Femur (tissue), 1 donor: ENCODE measurements at regions not wholly inside any gene's neighbourhood (a gene's known extent, or its start where the extent isn't known, plus 50 kb on each side); places are given as distances from the start of the nearest gene placed in this dataset.
"Not testable (repeated sequence)": the region's sequence is repeated elsewhere in the genome, so short reads cannot be mapped to it uniquely, and the experiment has no call there.

Experiments
- DNase-seq: peaks from one replicate; pipeline ENCODE4 v3.0.0-alpha.2; 2017

- DNase-seq: no peak
These were observed 842.5 kb downstream of the REEP3 start for GRCh38 chr10:64363687-64364086.

DNA sequence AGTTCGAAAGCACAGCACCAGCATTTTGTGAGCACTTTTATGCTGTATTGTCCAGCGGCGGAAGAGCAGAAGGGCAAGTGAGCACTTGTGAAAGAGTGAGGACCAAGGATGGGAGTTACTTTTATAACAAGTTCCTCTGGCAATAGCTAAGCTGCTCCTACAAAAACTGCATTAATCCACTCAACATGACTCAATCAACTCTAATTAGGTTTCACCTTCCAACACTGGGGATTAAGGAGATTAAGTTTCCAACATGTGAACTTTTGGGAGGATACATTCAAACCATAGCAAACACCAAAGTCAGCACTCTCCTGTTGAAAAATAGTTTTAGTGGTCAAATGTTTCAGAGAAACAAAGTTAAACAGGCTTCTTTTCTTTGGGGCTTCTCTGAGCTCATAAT lies 844.5 kb downstream of the REEP3 start:
- no peak for DNase-seq

DNA sequence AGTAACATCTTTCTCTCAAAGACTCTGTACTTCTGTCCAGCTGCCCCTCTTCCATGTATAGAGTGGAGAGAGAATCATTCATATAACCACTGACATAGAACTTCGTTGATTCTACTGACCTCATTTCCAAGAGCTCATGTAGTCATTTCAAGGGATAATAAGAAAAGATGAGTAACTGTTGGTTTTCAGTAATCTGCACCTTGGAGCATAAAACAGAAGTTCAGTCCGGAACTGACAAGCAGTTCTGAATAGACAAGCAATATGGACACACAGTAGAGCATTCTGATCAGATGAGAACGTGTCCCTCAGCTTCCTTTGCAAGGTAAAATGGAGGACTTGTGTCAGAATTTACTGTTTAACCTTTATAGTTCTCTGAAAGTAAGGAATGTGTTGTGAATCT lies 847.1 kb downstream of the REEP3 start:
- DNase-seq: no peak

DNA sequence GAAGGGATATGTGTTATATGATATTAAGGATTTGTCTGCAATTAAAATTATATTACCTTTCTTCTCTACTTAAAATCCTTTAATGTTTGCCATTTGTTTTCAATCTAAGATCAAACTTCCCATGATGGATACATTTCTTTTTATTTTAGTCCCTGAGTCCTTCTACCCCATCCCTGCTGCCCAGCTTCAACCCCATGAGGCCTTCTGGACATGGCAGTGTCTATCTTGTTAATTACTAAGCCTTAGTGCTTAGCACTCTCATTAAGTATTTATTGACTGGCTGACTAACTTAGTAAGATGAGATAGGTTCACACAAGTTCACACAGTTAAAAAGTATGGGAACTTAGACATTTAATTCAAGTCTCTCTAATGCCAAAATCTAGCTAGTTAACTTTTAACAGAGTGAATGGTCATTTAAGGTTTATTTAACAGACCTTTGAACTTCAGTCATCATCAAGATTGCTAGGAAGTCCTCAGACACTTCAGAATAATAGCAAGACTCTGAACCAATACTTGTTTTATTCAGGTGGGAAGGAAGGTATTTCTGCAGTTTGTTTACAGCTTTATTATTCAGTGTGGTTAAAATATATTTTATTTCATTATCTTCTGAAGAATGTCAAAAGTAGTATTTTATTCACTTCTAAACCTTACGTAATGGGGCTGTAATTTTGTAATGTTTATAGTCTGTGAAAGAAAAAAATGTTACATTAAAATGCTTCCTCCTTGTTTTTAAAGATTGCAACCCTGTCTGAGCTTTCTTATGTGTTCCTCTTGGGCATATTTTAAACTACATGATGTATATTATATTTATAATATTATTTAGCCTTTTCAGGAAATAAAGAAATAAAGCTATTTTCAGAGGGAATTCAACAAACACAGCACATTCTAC lies 848.9 kb downstream of the REEP3 start:
- no peak for DNase-seq

DNA sequence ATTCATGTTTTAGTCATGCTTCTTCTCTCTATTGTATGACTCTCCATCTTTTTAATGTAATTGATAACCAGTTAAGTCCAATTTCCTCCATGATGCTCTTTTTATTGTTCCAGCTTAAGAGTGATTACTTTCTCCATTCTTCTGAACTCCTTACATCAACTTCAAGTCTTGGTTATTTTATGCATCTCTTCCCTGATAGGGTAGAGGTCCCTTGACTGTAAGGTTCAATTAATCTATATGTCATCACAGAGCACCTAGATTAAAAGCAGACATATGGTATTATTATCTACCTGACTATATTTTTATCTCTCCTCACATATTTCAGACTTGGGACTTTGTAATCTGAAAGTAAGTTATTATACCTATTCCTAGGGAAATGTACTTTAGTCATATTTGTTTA lies 853.1 kb downstream of the REEP3 start:
- no peak for DNase-seq

DNA sequence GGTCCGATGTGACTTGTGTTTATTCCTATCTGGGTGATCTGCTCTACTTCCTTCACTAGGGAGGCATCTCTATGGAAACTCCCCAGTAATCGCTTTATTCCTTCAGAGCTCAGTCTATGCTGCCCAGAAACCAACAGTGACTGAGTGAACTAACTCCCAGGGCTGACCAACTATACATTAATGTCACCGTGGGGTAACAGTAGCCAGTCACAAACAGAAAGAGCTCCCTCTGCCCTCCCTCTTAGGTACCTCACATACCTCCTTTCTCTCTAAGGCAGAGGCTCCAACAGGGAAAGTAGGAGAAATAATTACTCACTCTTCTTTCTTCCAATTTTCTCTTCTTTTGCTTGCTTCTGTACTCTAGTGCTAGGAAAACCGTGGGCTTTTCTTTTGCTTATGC lies 855.0 kb downstream of the REEP3 start:
- DNase-seq: no peak

DNA sequence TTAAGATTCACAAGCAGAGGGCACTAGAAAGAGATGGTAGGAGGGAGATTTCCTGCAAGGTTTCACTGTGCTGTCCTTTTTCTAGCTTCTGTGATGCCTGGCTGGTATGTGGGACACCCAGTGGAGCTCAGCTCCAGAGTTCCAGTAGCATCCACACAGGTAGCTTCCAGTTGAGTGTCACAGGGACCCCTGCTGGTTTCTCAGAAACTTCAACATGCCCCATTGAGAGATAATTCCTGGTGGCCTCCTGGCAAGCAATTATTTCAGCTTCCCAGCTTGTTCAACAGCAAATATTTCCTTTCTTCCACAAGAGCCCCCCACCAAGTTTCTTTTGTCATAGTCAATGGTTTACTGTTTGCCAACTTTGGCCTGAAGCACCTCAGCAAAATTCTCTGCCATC lies 858.7 kb downstream of the REEP3 start:
- DNase-seq: no peak

- no peak for DNase-seq
These were observed 864.2 kb downstream of the REEP3 start for GRCh38 chr10:64385355-64385754.

- no peak for DNase-seq
These were observed 873.5 kb downstream of the REEP3 start for GRCh38 chr10:64394744-64395143.

- DNase-seq: no peak
These were observed 875.0 kb downstream of the REEP3 start for GRCh38 chr10:64396105-64396708.

DNA sequence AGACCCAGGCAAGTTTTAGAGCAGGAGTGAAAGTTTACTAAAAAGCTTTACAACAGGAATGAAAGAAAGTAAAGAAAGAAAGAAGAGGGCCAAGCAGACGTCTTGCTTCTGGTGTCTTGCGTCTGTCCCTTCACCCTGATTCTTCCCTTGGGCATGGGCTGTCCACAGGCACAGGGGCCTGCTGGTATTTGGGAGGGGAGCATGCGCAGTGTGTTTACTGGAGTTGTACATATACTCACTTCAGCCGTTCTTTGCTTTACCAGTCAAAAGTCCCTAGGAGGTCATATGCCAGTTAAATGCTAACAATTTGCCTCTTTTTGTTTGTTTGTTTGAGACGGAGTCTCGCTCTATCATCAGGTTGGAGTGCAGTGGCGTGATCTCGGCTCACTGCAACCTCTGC lies 875.9 kb downstream of the REEP3 start:
- DNase-seq: no peak

- no peak for DNase-seq
These were observed 887.4 kb downstream of the REEP3 start for GRCh38 chr10:64408391-64409183.

DNA sequence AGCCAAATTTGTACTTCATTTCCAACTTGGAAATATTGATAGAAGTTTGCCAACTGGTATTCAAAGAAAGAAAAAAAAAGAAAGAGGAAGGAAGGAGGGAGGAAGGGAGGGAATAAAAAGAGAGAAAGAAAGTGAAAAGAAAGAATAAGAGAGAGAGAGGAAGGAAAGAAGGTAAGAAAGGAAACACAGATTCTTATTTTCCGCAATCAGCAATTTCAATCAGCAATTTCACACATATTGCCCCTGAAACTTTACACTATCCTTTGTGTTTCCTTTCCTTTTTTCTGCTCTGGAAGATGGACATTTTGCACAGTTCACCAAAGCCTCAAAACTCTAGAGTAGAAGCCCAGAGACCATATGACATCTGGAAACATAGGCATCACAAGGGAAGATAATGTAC lies 888.1 kb downstream of the REEP3 start:
- no peak for DNase-seq

DNA sequence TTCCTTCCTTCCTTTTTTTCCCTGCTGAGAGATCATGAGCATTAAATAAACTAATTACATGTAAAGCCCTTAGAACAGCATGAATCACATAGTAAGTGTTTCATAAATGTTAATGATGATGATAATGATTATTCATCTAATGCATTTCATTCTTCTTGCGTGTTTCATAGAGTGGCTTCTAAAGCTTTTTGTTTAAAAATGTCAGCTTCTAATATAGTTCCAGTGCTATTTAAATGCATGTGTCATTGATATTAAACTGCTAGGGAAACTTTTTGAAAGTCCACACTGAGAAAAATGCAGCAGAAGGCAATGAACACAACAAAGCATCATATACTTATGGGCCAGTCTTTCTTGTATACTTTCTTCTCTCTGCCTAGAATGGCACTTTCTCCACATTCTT lies 894.8 kb downstream of the REEP3 start:
- DNase-seq: no peak

GRCh38 chr10:64419461-64419860 lies 898.3 kb downstream of the REEP3 start:
- DNase-seq: no peak

DNA sequence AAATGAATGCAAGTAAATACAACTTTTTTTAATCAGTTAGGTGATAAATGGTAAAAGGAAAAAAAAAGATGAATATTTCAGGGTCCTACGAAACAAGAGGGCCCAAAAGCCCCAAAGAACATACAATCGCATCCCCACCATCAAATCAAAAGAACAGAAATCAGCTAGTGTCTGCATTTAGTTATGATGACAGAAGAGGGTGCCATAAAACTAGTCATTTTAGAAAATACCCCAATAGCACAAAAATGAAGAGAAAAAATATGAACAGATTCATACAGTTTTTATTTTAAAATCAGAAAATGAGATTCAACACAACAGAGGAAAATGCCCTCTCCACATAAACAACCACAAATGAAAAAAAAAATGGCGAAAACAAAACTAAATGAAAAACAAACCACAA lies 905.5 kb downstream of the REEP3 start:
- no peak for DNase-seq

DNA sequence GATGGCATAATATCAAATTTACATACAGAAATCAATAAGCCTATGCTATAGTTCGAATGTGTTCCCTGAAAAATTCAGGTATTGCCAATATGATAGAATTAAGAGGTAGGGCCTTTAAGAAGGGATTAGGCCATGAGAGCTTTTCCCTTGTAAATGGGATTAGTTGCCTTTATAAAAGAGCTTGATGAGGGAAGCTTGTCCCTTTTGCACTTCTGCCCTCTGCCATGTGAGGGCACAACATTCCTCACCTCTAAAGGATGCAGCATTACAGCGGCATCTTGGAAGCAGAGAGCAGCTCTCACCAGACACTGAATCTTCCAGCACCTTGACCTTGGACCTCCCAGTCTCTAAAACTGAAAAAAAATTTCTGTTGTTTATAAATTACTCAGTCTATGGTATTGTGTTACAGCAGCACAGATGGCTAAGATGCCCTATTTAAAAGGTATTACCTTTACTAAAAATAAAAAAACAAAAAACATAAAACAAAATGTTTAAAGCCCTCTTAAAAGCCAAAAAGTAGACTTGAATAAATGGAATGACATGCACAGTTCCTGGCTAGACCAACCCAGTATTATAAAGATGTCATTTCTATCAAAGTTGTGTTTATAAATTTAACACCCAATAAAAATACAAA lies 909.6 kb downstream of the REEP3 start:
- no peak for DNase-seq

GRCh38 chr10:64441872-64442271 lies 920.7 kb downstream of the REEP3 start:
- not testable (repeated sequence) for DNase-seq

- DNase-seq: no peak
These were observed 923.0 kb downstream of the REEP3 start for GRCh38 chr10:64444163-64444562.

GRCh38 chr10:64444564-64444963 lies 923.4 kb downstream of the REEP3 start:
- DNase-seq: no peak

DNA sequence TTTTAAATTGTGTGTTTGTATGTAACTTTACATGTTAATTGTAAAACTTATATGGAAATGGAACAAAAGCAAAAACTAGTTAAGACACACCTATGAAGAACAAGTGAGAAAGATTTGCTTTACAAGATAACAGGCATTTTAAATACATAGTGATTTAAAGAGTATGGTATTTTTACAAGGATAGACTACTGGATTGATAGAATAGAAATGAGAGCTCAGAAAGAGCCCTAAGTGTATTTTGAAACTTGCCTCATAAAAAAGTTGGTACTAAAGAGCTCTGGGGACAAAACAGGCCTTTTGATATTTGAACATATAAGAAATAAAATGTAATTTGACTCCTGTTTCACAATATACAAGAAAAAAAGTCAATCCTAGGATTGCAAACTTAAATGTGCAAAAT lies 928.4 kb downstream of the REEP3 start:
- no peak for DNase-seq

- DNase-seq: no peak
These were observed 929.1 kb downstream of the REEP3 start for GRCh38 chr10:64450312-64450711.

DNA sequence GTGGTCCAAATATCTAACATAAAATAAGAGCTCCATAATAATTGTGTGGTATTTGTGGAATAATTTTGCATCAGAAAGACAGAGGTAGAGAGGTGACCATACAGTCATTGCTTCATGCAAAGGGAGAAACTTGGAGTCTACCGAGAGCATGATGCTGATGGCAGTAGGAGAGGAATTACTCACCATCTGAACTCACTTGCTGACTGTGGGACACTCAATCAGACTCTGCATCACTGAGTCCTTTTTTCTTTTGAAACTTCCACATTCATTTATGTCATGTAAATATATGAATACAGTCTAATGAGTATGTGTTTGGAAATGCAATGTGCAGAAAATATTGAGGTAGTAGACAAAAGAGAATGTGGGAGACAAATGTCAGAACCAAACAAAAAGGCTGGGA lies 933.8 kb downstream of the REEP3 start:
- no peak for DNase-seq
